G401.6 (cell line): ENCODE measurements at regions not wholly inside any gene's neighbourhood (a gene's known extent, or its start where the extent isn't known, plus 50 kb on each side); places are given as distances from the start of the nearest gene placed in this dataset.
"Not testable (repeated sequence)": the region's sequence is repeated elsewhere in the genome, so short reads cannot be mapped to it uniquely, and the experiment has no call there.

ENCODE experiments used
- FAIRE-seq: peaks from 2 replicates; lab custom pipeline; 2012; peaks lifted over from hg19 to GRCh38; lab: Jason Lieb, UNC

DNA sequence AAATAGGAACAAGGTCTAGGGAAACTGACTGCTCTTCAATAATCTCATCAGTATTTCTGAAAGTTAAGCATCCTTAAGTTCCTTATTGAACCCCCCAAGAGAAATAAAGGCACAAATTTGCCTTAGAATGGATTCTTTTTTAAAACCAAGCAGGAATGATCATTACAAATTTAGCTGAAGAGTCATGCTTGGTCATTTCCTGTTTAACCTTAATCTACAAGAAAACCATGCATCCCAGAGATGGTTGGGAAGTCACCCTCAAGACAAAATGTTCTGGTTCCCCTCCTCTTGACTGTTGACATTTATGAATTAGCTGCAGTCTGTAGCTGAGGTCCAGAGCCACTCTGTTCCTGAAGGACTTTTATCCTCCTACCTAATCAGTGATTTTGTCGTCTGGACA, 291.8 kb upstream of the G2E3 start:
- FAIRE-seq, result no peak

DNA sequence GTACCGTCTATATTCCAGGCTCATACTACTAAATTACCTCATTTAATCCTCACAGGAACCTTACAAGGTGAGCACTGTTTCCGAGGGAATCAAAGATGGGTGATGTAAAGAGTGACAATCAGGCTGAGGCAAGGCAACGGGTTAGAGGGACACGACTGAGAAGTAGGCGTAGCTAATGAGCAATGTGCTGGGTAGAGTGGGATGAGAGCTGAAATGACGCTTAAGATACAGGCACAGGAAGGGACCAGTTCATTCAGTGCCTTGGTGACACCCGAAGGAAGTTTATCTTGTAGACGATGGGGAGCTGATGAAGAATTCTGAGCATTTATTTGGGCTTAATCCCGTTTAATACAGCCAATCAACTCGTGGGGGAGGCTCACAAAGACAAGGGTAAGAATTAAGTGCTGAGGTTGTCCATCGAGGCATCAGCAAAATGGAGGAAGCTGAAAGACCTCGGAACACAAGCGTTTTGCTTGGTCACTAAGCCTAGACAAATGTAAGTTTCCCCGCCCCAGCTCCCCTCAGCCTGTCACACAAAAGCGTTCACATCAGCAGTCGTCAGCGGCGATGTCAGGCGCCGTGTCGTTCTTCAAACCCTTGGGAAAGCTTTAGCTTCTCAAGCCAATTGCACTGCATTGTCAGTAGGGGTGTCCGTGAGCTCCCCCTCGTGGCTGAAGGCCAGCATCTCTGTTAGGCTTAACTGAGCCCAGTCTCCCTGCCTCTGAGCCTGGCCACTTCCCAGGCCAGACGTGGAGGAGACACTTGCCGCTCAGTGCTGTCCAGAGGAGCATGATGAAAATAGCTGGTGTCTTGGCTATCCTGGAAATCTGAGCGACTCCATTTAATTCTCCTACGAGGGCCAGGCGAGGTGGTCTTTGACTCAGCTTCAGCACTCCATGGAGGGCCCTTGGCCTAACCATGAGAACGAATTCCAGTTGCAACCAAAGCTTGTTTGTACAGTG, 288.5 kb upstream of the G2E3 start:
- no peak for FAIRE-seq

DNA sequence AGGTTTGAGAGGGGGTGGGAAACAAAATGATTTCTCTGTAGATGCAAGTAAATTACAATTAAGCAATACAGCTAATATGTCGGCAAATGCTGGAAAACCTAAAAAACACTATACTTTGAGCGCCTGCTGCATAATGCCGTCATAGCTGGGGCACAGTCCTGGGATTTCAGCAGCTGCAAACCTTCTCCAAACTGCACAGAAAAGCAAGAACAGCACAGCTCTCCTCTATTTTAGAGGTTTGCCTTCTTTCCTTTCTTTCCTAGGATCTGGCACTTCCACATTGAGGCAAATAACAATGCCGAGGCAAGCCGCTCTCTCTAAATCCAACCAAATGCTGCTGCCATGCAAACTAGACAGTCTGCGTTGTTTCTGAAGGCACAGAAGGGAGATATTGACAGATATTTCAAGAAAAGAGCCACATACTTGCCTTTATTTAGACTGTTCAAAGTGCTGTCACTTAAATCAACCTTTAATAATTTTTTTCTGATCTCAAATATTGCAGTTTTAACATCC, 287.1 kb upstream of the G2E3 start:
- no peak for FAIRE-seq

DNA sequence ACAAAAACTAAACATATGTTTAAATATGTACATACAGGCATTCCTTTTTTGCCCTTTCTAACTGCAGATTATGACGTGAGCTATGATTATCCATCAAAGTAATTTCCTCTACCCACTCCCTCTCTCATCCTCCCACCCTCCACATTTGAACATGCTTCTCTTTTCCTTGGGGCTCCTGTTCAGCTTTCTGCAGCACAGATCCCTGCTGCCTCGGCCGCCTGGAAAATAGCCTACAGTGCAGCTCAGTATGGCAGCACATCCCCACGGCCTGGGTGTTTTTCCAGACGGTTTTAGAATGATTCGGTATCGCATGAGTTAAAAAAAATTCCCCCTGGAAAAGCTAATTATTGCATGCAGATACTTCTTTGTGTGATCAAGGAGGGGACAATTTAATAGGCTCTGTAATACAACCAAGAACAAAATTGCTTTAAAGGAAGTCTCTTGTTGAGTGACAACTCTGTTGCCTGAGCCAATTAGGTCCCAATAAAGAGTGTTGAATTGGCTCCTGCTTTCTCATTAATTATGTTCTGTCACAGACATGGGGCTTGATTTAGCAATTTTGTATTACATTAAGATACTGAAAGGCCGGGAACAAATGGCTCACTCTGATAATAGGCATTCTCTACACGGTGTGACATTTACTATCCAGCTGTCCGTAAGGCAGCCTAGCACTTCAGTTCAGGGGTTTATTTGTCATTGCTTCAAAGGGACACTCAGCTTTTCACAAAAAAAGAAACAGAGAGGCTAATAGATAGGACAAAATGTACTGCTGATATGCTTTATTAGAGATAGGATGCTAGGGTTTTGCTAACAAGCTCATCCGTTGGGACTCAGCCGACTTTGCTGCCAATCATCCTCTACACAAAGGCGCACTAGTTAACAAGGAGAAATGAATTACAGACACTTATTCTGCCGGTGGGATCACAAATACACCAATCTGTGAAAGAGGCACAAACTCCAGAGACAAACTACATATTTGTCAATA, 285.8 kb upstream of the G2E3 start:
- no peak for FAIRE-seq

DNA sequence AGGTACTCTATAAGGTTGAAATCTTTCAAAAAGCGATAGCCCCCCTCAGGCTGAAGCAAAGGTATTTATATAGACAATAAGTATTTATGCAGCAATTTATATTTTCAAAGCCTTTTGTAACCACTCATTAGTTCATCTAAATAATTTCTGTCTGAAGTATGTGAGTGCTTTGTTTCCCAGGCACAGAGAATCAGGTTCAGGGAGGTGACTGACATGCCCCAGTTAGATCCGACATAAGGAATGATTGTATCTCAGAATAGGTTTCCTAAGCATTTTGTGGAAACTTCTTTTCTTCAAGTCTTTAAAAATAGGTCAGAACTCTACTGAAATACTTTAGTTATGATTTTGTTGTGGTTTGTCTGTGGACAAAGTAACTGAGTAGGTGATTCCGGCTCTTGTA, 283.4 kb upstream of the G2E3 start:
- no peak for FAIRE-seq

DNA sequence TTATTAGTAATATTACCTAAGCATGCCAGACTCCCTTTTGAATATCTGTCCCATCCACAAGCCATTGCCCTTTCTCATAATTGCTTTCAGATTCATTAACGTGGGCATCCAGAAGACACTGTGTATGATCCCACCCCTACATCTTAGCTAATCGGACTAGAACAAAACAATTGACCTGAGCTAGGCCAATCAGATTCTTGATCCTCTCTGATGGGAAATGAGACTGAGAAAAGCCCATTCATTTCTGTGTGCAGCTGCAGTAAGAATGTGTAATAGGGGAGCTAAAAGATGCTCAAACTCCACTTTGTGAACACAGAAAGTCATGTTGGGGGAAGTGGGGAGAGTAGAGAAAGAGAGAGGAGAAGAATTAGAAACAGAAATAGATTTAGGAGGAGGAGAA, 281.7 kb upstream of the G2E3 start:
- FAIRE-seq, result no peak

DNA sequence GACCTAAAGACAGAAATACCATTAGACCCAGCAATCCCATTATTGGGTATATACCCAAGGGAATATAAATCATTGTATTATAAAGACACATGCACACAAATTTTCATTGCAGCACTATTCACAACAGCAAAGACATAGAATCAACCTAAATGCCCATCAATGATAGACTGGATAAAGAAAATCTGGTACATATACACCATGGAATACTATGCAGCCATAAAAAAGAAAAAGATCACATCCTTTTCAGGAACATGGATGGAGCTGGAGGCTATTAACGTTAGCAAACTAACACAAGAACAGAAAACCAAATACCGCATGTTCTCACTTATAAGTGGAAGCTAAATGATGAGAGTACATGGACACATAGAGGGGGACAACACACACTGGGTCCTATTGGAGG, 280.1 kb upstream of the G2E3 start:
- not testable (repeated sequence) for FAIRE-seq

DNA sequence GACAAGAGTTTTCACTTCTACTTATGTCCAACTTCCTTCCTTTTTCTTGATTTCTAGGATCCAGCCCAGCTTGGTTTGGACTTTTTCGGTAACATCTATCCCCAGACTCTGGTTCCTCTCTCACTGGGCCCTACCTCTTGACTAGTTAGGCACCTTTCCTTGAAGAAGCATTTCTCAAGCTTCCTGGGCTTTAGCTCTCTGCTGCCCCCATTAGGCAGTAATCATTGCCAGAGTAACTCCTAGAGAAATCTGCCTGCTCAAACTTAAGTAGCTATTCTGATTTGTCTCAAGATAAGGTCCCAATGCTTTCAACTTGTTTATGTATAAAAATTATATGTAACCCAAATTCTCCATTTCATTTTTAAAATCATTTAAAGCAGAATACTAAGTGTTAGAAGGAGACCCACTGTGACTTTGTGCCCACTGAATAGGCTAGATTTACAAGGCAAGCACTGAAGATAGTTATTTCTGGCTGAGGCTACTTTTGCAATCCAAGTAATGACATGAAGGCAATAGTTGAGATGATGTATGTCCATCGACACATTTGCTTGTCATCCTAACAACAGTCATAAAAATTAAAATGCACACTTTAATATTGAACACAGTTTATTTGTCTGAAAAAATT, 275.0 kb upstream of the G2E3 start:
- FAIRE-seq, result no peak

DNA sequence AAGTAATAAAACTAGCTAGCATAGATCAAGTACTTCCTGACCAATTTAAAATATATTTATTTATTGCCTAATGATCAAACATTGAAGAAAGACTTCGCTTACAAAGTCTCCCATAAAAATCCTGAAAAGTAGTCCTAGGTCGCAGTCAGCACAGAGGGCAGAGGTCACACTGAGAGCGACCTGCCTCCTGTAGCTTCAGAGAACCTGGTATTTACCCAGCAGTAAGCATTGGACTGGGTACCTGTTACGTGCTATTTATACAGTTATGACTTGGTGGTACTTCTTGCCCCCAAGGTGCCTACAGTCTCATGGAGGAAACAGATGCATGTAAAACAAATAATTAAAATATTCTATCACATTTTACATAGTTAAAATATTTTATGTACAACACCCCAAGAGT, 274.1 kb upstream of the G2E3 start:
- no peak for FAIRE-seq

DNA sequence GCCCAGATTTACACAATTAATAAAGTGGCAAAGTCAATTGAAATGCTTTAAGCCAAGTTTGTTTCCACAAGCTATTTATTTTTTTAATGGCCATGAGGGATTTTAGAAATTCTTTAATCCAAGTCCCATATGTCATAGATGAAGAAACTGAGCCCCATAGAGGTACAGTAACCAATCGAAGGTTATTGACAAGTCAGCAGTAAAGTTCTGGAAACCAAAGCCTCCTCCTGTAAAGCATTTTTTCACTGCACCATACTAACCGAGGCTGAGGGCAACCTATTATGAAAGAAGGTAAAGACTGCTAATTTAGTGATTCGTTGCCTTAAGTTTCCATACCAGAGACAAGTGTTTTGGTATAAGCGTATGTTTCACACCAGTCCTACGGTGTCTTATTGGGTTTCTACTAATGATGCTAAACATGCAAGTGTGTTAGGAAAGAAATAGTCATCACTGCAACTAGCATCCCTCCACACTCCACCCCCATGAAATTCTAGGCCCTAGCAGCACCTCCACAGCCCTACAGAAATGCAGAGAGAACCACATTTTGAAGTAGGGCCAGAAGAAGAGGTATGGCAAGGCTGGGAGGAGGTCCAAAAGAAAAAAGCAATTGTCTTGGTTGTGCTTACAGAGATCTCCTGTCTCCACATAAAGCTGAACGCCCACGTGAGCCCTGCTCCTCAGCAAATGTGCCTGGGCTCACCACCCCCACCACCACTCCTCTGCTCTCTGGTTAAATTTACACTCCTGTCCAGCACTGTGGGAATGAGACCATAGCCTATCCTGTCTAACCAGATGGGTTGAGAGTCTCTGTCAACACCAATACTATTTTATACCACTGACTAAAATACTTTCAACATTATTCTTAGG, 271.1 kb upstream of the G2E3 start:
- FAIRE-seq, result no peak

DNA sequence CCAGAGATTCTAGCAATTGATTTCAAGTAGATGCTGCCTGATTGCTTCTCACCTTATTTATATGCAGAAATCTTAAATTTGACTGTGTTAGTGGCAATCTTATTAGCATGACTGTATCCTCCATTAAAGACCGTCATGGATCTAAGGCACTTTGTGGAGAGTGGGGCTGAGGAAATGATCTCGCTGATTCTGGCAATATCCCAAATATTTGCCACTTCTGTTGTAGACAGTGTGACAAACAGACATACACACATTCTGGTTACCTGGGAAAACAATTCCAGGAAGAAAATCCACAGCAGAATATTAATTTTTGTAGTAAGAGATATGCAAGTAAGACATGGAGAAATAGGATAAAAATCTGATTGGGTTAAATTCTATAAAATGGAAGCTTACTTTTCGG, 269.0 kb upstream of the G2E3 start:
- FAIRE-seq, result no peak

DNA sequence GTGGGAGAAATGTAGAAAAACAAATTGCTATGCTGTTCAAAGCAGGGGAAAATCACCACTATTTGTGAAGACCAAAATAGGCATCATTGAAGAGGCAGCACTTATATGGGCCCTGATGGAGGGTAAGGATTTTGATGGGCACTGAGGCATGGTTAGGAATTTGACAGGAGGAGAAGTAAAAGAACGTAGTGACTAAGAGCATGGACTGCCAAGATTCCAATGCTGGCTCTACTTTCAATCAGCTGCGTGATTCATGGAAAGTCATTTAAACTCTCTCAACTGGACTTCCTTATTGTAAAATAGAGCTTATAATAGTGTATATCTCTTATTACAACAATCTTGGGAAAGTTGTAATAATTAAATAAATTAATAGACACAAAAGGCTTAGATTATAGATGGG, 267.7 kb upstream of the G2E3 start:
- no peak for FAIRE-seq

DNA sequence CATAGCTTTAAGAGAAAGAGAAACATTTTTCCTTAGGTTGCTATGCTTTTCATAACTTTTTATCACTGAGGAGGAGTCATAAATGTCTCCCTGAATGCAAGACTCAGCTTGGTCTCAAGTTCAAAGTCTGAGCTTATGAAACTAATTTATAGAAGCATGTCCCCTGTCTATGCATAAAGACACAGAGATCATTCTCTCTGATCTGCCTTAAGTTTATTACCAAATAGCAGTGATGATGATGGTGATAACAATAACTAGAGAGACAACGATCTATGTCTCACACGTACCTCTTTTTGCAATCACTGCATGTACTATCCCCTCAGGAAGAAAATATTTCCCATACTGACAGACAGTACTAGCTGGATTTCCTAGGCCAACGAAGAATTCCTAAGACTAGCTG, 266.4 kb upstream of the G2E3 start:
- no peak for FAIRE-seq

DNA sequence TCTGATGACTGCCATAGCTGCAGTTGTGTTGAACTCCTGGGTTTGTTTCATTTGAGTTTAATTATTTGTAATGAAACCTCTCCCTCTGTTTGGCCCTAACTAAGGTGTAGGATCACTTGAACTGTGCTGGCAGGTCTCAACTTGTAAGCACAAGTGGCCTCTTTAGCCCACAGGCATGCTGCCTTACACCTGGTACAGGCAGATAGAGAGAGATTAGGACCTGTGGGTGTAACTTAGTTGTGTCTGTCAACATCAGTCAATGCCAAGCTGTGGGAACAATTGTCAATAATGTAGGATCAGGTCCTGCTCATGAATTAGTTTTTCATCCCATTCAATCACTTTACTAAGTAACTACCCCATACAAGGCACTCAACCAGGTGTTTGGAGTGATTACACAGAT, 263.0 kb upstream of the G2E3 start:
- FAIRE-seq, result no peak

DNA sequence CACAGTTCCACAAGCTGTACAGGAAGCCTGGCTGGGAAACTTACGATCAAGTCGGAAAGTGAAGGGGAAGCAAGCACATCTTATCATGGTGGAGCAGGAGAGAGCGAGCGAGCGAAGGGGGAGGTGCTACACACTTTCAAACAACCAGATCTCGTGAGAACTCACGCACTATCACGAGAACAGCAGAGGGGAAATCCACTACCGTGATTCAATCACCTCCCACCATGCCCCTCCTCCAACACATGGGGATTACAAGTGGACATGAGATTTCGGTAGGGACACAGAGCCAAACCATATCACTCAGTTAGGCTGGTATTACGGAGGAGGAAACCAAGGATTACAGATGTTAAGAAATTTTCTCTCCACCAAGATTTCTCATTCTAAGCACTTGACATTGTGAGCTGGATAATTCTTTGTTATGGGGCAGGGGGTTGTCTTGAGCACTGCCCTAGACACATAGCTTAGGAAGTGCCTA, 262.0 kb upstream of the G2E3 start:
- FAIRE-seq, result no peak

DNA sequence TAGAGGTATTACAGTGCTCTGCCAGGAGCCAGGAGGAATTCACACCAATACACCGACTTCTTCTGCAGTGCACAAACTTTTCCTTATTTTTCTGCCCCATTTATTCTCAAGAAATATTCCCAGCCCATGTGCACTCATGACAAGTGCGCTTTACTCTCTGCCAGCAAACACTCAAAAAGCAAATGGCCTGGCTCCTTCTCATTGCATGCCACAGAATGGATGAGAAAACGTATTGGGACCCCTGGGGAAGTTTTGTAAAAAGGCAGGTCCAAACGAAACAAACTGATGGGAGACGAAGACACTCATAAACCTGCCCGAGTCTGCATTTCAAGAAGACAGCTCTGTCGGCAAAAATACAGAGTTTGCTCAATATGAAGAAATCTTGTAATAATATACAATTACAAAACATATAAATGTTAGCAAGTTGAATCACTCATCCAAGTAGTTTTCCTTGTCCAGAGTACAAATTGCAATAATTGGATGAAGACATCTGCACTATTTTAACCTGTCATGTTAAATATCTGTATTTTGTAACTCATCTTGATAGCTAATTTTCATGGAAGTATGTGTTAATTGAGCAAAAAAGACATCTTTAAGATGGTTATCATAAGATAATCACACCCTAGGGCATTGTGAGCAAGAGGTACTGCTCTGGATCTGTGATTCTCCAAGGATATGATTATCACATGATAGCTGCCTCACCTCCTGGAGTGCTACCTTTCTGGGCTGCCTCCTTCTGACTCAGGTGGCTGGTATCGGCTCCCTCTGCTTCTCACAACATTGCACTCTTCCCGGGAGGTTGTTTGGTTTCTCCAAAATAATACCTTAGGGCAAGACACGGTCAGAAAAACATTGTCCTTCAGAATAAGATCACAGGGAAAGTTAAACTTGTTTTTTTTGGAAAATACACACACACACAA, 260.8 kb upstream of the G2E3 start:
- no peak for FAIRE-seq

DNA sequence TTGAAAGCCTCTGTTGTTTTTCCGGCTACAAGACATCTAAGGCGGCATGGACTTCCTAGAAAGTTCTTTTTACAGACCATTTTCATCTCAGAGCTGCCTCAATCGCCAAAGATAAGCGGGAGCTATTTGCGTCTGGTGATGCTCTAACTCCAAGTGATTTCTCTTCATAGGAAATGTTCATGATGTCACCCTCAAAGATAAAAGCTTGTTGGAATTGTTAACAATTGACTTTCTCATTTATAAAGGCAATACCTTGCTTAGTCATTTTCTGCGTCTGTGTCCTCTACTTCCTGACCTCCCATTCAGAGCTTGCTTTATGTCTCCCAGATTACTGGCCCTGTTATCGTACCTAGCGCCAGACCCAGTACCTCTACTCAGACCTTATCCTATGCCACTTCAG, 259.0 kb upstream of the G2E3 start:
- FAIRE-seq, result no peak

DNA sequence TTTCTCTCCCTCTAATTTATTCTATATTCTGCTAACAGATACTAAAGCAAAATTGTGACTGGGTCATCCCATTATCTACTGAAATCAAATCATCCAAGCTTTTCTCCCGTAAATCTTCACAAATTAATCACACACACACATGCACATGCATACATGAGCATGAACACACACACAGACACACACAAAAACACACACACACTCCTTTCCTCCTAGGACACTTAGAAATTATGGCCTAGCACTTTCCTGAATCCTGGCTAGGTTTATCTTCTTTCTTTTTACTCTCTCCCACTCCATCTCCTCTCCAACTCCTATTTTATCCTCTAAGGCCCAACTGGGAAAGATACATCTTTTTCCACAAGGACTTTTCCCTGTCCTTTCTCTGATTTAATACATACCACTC, 255.6 kb upstream of the G2E3 start:
- no peak for FAIRE-seq

DNA sequence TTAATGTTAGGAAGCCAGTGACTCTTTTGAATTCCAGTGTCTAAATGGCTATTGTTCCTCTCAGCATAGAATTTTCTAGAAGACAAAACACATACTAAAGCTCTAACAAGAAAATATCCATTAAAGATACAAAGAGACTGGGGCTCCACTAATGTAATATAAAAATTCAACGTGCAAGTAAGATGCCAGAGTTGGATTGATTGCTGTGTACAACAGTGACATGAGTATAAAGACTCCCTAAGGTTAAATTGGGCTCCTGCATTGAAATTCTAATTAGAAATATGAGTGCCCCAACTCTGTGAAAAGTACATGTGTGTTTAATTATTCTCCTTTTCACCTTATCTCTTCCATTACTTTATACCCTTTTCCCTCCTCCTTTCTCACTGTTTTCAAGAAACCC, 253.6 kb upstream of the G2E3 start:
- FAIRE-seq, result no peak

DNA sequence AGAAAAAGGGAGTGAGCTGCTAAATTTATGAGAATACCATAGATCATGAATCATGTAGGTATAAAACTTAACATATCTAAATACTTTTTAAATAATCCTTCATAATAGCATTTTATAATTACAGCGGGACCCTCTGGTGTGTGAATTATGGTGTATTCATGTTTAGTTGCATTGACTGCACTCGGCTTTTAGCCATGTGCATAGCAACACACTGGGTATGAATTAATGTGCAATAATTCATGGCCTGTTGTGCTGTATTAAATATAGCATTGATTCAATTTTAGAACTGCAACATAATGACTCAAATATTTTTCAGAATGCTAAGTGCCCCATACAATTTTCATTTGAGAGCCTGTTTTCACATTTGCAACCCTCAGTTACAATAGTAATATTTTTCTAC, 249.6 kb upstream of the G2E3 start:
- FAIRE-seq, result no peak
